KMS-11 (cell line): ENCODE measurements at regions not wholly inside any gene's neighbourhood (a gene's known extent, or its start where the extent isn't known, plus 50 kb on each side); places are given as distances from the start of the nearest gene placed in this dataset.

ENCODE experiments used
- H2AFZ ChIP-seq: fragments of 200-600 bp; sonication (generic); 2 replicates; pipeline ENCODE4 v1.6.1; 2016; ENCODE audit warnings: antibody characterized with exemption, mixed run types, low read depth
- H3K27ac ChIP-seq: fragments of 200-600 bp; sonication (generic); 2 replicates; pipeline ENCODE4 v1.6.1; 2016; ENCODE audit warnings: mild to moderate bottlenecking, mixed run types
- H3K27me3 ChIP-seq: fragments of 200-600 bp; sonication (generic); 2 replicates; pipeline ENCODE4 v1.6.1; 2017; ENCODE audit warnings: mild to moderate bottlenecking, low read depth, mixed run types, moderate library complexity; ENCODE audit not compliant: insufficient read depth
- H3K36me3 ChIP-seq: fragments of 200-600 bp; sonication (generic); 2 replicates; pipeline ENCODE4 v1.6.1; 2017; ENCODE audit warnings: mild to moderate bottlenecking, mixed run types; ENCODE audit not compliant: insufficient read depth
- H3K4me1 ChIP-seq: fragments of 200-600 bp; sonication (generic); 2 replicates; pipeline ENCODE4 v1.6.1; 2016; ENCODE audit warnings: mild to moderate bottlenecking, low read depth, mixed run types; ENCODE audit not compliant: poor library complexity, severe bottlenecking
- H3K4me2 ChIP-seq: fragments of 200-600 bp; sonication (generic); 2 replicates; pipeline ENCODE4 v1.7.0; 2016; ENCODE audit warnings: mild to moderate bottlenecking, mixed run types
- H3K4me3 ChIP-seq: fragments of 200-600 bp; sonication (generic); IDR thresholded peaks from 2 replicates; pipeline ENCODE4 v1.6.1; 2017; ENCODE audit warnings: low read depth, low read length, mixed read lengths; ENCODE audit not compliant: insufficient read depth
- H3K79me2 ChIP-seq: fragments of 200-600 bp; sonication (generic); 2 replicates; pipeline ENCODE4 v1.6.1; 2016; ENCODE audit warnings: low read depth, mixed run types; ENCODE audit not compliant: insufficient read depth
- H3K9ac ChIP-seq: fragments of 200-600 bp; sonication (generic); 2 replicates; pipeline ENCODE4 v1.6.1; 2016; ENCODE audit warnings: mild to moderate bottlenecking, mixed run types
- H4K20me1 ChIP-seq: fragments of 200-600 bp; sonication (generic); 2 replicates; pipeline ENCODE4 v1.6.1; 2016; ENCODE audit warnings: mild to moderate bottlenecking, mixed run types; ENCODE audit not compliant: insufficient read depth
- CTCF ChIP-seq: fragments of 200-600 bp; sonication (generic); conservative IDR thresholded peaks from 2 replicates; pipeline ENCODE4 v1.6.1; 2017; ENCODE audit warnings: low read depth, mild to moderate bottlenecking, antibody characterized with exemption, low read length, moderate library complexity, mixed read lengths

- Histone ChIP-seq H2AFZ (no peak overlapping the region), H3K27ac (no peak overlapping the region), H3K4me2 (no peak overlapping the region), H3K27me3 (no peaks in the 10 kb centered on the region), H3K9ac (no peak overlapping the region), H3K4me1 (no peaks in the 10 kb centered on the region), H3K36me3 (no peaks in the 10 kb centered on the region; the same call in 1 of the 2 replicates), H3K79me2 (no peaks in the 10 kb centered on the region), H4K20me1 (no peaks in the 10 kb centered on the region), H3K4me3 (no peak overlapping the region)
- no peak for TF ChIP-seq CTCF
Observed at GRCh38 chr5:20562544-20562943, 574.5 kb upstream of the CDH18 start.

- H3K9ac ChIP-seq: no peak overlapping the region
- no peak for TF ChIP-seq CTCF
- no peaks in the 10 kb centered on the region for H3K4me1 ChIP-seq
- no peaks in the 10 kb centered on the region for H3K27me3 ChIP-seq
- H3K36me3 ChIP-seq: no peaks in the 10 kb centered on the region; the same call in 1 of the 2 replicates
- H4K20me1 ChIP-seq: no peaks in the 10 kb centered on the region
- H3K4me3 ChIP-seq: no peak overlapping the region
- H3K79me2 ChIP-seq: no peaks in the 10 kb centered on the region
- no peak overlapping the region for H2AFZ ChIP-seq
- H3K4me2 ChIP-seq: no peak overlapping the region
- no peak overlapping the region for H3K27ac ChIP-seq
Observed at GRCh38 chr5:20559845-20560244, 571.8 kb upstream of the CDH18 start.

GRCh38 chr5:20556115-20556763, 568.2 kb upstream of the CDH18 start:
- Histone ChIP-seq H3K9ac (no peak overlapping the region), H3K79me2 (no peaks in the 10 kb centered on the region), H2AFZ (no peak overlapping the region), H4K20me1 (no peaks in the 10 kb centered on the region), H3K4me2 (no peak overlapping the region), H3K4me3 (no peak overlapping the region), H3K4me1 (no peaks in the 10 kb centered on the region), H3K36me3 (no peaks in the 10 kb centered on the region; the same call in 1 of the 2 replicates), H3K27me3 (no peaks in the 10 kb centered on the region), H3K27ac (no peak overlapping the region)
- TF ChIP-seq CTCF: no peak

GRCh38 chr5:20555034-20555433, 567.0 kb upstream of the CDH18 start:
- no peak for TF ChIP-seq CTCF
- Histone ChIP-seq H3K27ac (no peak overlapping the region), H4K20me1 (no peaks in the 10 kb centered on the region), H3K9ac (no peak overlapping the region), H2AFZ (no peak overlapping the region), H3K79me2 (no peaks in the 10 kb centered on the region), H3K36me3 (no peaks in the 10 kb centered on the region), H3K27me3 (no peaks in the 10 kb centered on the region), H3K4me2 (no peak overlapping the region), H3K4me1 (no peaks in the 10 kb centered on the region), H3K4me3 (no peak overlapping the region)
